ENCODE measurements at regions not wholly inside any gene's neighbourhood (a gene's known extent, or its start where the extent isn't known, plus 50 kb on each side); places are given as distances from the start of the nearest gene placed in this dataset.
"Not testable (repeated sequence)": the region's sequence is repeated elsewhere in the genome, so short reads cannot be mapped to it uniquely, and the experiment has no call there.

- WGBS (ENCODE audit: extremely low coverage, insufficient coverage, low lambda C conversion rate) = no CpG with 5 or more reads among the region's 3 CpGs
- Histone ChIP-seq H3K27ac (ENCODE audit: low read depth, low read length) (no peak overlapping the region), H3K27me3 (ENCODE audit: insufficient read depth, low read length, poor library complexity) (no peaks in the 10 kb centered on the region), H3K4ac (ENCODE audit: low read depth, low read length) (no peak overlapping the region), H3K9ac (ENCODE audit: low read length) (no peak overlapping the region), H3K4me1 (ENCODE audit: control insufficient read depth, low read depth, low read length) (peaks cover 2% of the 10 kb centered on the region), H2AK5ac (ENCODE audit: low read length) (no peak overlapping the region), H2BK5ac (ENCODE audit: low read length) (no peak overlapping the region), H4K5ac (ENCODE audit: low read length) (no peak overlapping the region), H3K56ac (ENCODE audit: low read length) (no peak overlapping the region), H3K18ac (ENCODE audit: low read length) (no peak overlapping the region), H4K8ac (ENCODE audit: low read depth, low read length) (no peak overlapping the region), H3K23ac (ENCODE audit: low read length) (no peak overlapping the region), H3K79me1 (ENCODE audit: low read length) (no peaks in the 10 kb centered on the region), H3K79me2 (ENCODE audit: control insufficient read depth, insufficient read depth, low read length) (no peaks in the 10 kb centered on the region), H3K4me2 (ENCODE audit: low read length) (no peak overlapping the region), H2BK15ac (replicated peaks; ENCODE audit: low read depth) (no peak overlapping the region), H3K4me3 (ENCODE audit: low read length) (no peak overlapping the region), H2BK120ac (ENCODE audit: low read depth, low read length) (no peak overlapping the region), H3K36me3 (ENCODE audit: control insufficient read depth, insufficient read depth, low read length) (no peaks in the 10 kb centered on the region)
- DNase-seq = no peak
These were observed 191.2 kb downstream of the CWF19L2 start for GRCh38 chr11:107266455-107266854.

GRCh38 chr11:107265591-107266121, 192.0 kb downstream of the CWF19L2 start:
- Histone ChIP-seq H3K27me3 (ENCODE audit: insufficient read depth, low read length, poor library complexity) (no peaks in the 10 kb centered on the region), H2BK120ac (ENCODE audit: low read depth, low read length) (no peak overlapping the region), H3K18ac (ENCODE audit: low read length) (no peak overlapping the region), H4K8ac (ENCODE audit: low read depth, low read length) (no peak overlapping the region), H3K4me3 (ENCODE audit: low read length) (no peak overlapping the region), H3K56ac (ENCODE audit: low read length) (no peak overlapping the region), H3K4ac (ENCODE audit: low read depth, low read length) (no peak overlapping the region), H2BK15ac (replicated peaks; ENCODE audit: low read depth) (no peak overlapping the region), H4K5ac (ENCODE audit: low read length) (no peak overlapping the region), H3K23ac (ENCODE audit: low read length) (no peak overlapping the region), H3K79me1 (ENCODE audit: low read length) (no peaks in the 10 kb centered on the region), H2AK5ac (ENCODE audit: low read length) (no peak overlapping the region), H3K27ac (ENCODE audit: low read depth, low read length) (no peak overlapping the region), H3K9ac (ENCODE audit: low read length) (no peak overlapping the region), H2BK5ac (ENCODE audit: low read length) (no peak overlapping the region), H3K36me3 (ENCODE audit: control insufficient read depth, insufficient read depth, low read length) (no peaks in the 10 kb centered on the region), H3K4me2 (ENCODE audit: low read length) (no peak overlapping the region), H3K79me2 (ENCODE audit: control insufficient read depth, insufficient read depth, low read length) (no peaks in the 10 kb centered on the region), H3K4me1 (ENCODE audit: control insufficient read depth, low read depth, low read length) (no peaks in the 10 kb centered on the region)
- WGBS (ENCODE audit: extremely low coverage, insufficient coverage, low lambda C conversion rate) = no CpG with 5 or more reads among the region's 1 CpG
- no peak for DNase-seq

- Histone ChIP-seq H4K5ac (ENCODE audit: low read length) (no peak overlapping the region), H3K18ac (ENCODE audit: low read length) (no peak overlapping the region), H2BK120ac (ENCODE audit: low read depth, low read length) (no peak overlapping the region), H2BK15ac (replicated peaks; ENCODE audit: low read depth) (no peak overlapping the region), H3K4ac (ENCODE audit: low read depth, low read length) (no peak overlapping the region), H4K8ac (ENCODE audit: low read depth, low read length) (no peak overlapping the region), H3K27me3 (ENCODE audit: insufficient read depth, low read length, poor library complexity) (no peaks in the 10 kb centered on the region), H3K79me1 (ENCODE audit: low read length) (no peaks in the 10 kb centered on the region), H3K79me2 (ENCODE audit: control insufficient read depth, insufficient read depth, low read length) (no peaks in the 10 kb centered on the region), H3K23ac (ENCODE audit: low read length) (no peak overlapping the region), H3K9ac (ENCODE audit: low read length) (no peak overlapping the region), H2AK5ac (ENCODE audit: low read length) (no peak overlapping the region), H3K36me3 (ENCODE audit: control insufficient read depth, insufficient read depth, low read length) (no peaks in the 10 kb centered on the region), H2BK5ac (ENCODE audit: low read length) (no peak overlapping the region), H3K4me1 (ENCODE audit: control insufficient read depth, low read depth, low read length) (no peaks in the 10 kb centered on the region), H3K4me3 (ENCODE audit: low read length) (no peak overlapping the region), H3K56ac (ENCODE audit: low read length) (no peak overlapping the region), H3K27ac (ENCODE audit: low read depth, low read length) (no peak overlapping the region), H3K4me2 (ENCODE audit: low read length) (no peak overlapping the region)
- WGBS (ENCODE audit: extremely low coverage, insufficient coverage, low lambda C conversion rate) = no CpG with 5 or more reads among the region's 2 CpGs
- no peak for DNase-seq
These were observed 193.6 kb downstream of the CWF19L2 start for GRCh38 chr11:107263844-107264563.

- Histone ChIP-seq H3K4ac (ENCODE audit: low read depth, low read length) (no peak overlapping the region), H4K5ac (ENCODE audit: low read length) (no peak overlapping the region), H3K18ac (ENCODE audit: low read length) (no peak overlapping the region), H3K79me1 (ENCODE audit: low read length) (no peaks in the 10 kb centered on the region), H3K9ac (ENCODE audit: low read length) (no peak overlapping the region), H2BK15ac (replicated peaks; ENCODE audit: low read depth) (no peak overlapping the region), H3K79me2 (ENCODE audit: control insufficient read depth, insufficient read depth, low read length) (no peaks in the 10 kb centered on the region), H4K8ac (ENCODE audit: low read depth, low read length) (no peak overlapping the region), H2AK5ac (ENCODE audit: low read length) (no peak overlapping the region), H3K4me2 (ENCODE audit: low read length) (no peak overlapping the region), H3K23ac (ENCODE audit: low read length) (no peak overlapping the region), H3K27ac (ENCODE audit: low read depth, low read length) (no peak overlapping the region), H3K36me3 (ENCODE audit: control insufficient read depth, insufficient read depth, low read length) (no peaks in the 10 kb centered on the region), H3K4me3 (ENCODE audit: low read length) (no peak overlapping the region), H3K4me1 (ENCODE audit: control insufficient read depth, low read depth, low read length) (no peaks in the 10 kb centered on the region), H3K56ac (ENCODE audit: low read length) (no peak overlapping the region), H3K27me3 (ENCODE audit: insufficient read depth, low read length, poor library complexity) (no peaks in the 10 kb centered on the region), H2BK120ac (ENCODE audit: low read depth, low read length) (no peak overlapping the region), H2BK5ac (ENCODE audit: low read length) (no peak overlapping the region)
- DNase-seq = no peak
- no CpG with 5 or more reads among the region's 7 CpGs for WGBS (ENCODE audit: extremely low coverage, insufficient coverage, low lambda C conversion rate)
These were observed 197.8 kb downstream of the CWF19L2 start for GRCh38 chr11:107259811-107260221.

GRCh38 chr11:107257710-107258109, 199.9 kb downstream of the CWF19L2 start:
- Histone ChIP-seq H3K27ac (ENCODE audit: low read depth, low read length) (no peak overlapping the region), H2BK15ac (replicated peaks; ENCODE audit: low read depth) (no peak overlapping the region), H3K9ac (ENCODE audit: low read length) (no peak overlapping the region), H3K56ac (ENCODE audit: low read length) (no peak overlapping the region), H2AK5ac (ENCODE audit: low read length) (no peak overlapping the region), H3K79me2 (ENCODE audit: control insufficient read depth, insufficient read depth, low read length) (no peaks in the 10 kb centered on the region), H3K4me2 (ENCODE audit: low read length) (no peak overlapping the region), H3K27me3 (ENCODE audit: insufficient read depth, low read length, poor library complexity) (no peaks in the 10 kb centered on the region), H4K8ac (ENCODE audit: low read depth, low read length) (no peak overlapping the region), H3K18ac (ENCODE audit: low read length) (no peak overlapping the region), H2BK5ac (ENCODE audit: low read length) (no peak overlapping the region), H2BK120ac (ENCODE audit: low read depth, low read length) (no peak overlapping the region), H3K79me1 (ENCODE audit: low read length) (no peaks in the 10 kb centered on the region), H3K4me1 (ENCODE audit: control insufficient read depth, low read depth, low read length) (no peaks in the 10 kb centered on the region), H3K23ac (ENCODE audit: low read length) (no peak overlapping the region), H3K36me3 (ENCODE audit: control insufficient read depth, insufficient read depth, low read length) (no peaks in the 10 kb centered on the region), H4K5ac (ENCODE audit: low read length) (no peak overlapping the region), H3K4me3 (ENCODE audit: low read length) (no peak overlapping the region), H3K4ac (ENCODE audit: low read depth, low read length) (no peak overlapping the region)
- DNase-seq = no peak
- WGBS (ENCODE audit: extremely low coverage, insufficient coverage, low lambda C conversion rate) = no CpG with 5 or more reads among the region's 7 CpGs

GRCh38 chr11:107253661-107254060, 204.0 kb downstream of the CWF19L2 start:
- not testable (repeated sequence) for DNase-seq; H2BK15ac ChIP-seq (replicated peaks; ENCODE audit: low read depth); H3K27ac ChIP-seq (ENCODE audit: low read depth, low read length); H3K23ac ChIP-seq (ENCODE audit: low read length); H3K27me3 ChIP-seq (ENCODE audit: insufficient read depth, low read length, poor library complexity); H2AK5ac ChIP-seq (ENCODE audit: low read length); H3K4me1 ChIP-seq (ENCODE audit: control insufficient read depth, low read depth, low read length); H3K4me2 ChIP-seq (ENCODE audit: low read length); H4K5ac ChIP-seq (ENCODE audit: low read length); H3K4ac ChIP-seq (ENCODE audit: low read depth, low read length); H4K8ac ChIP-seq (ENCODE audit: low read depth, low read length); H3K56ac ChIP-seq (ENCODE audit: low read length); H2BK5ac ChIP-seq (ENCODE audit: low read length); H3K36me3 ChIP-seq (ENCODE audit: control insufficient read depth, insufficient read depth, low read length); H3K9ac ChIP-seq (ENCODE audit: low read length); H3K79me2 ChIP-seq (ENCODE audit: control insufficient read depth, insufficient read depth, low read length); H3K18ac ChIP-seq (ENCODE audit: low read length); H3K79me1 ChIP-seq (ENCODE audit: low read length); H2BK120ac ChIP-seq (ENCODE audit: low read depth, low read length); H3K4me3 ChIP-seq (ENCODE audit: low read length)
- WGBS (ENCODE audit: extremely low coverage, insufficient coverage, low lambda C conversion rate) = no CpG with 5 or more reads among the region's 8 CpGs

All from mesendoderm (in vitro differentiated cells).